MCF 10A (cell line): ENCODE measurements at regions not wholly inside any gene's neighbourhood (a gene's known extent, or its start where the extent isn't known, plus 50 kb on each side); places are given as distances from the start of the nearest gene placed in this dataset.

Source experiments
- BruUV-seq: library from RNA; stranded (reverse); fragments of 400-500 nt; replicated peaks from 2 replicates; lab custom pipeline; 2021; lab: Mats Ljungman, UMichigan
- CTCF ChIA-PET: fragments of 300-600 bp; sonication (Branson Sonifier 250); formaldehyde crosslinking; extraction: SDS; loops from one replicate; lab custom pipeline; 2021; ENCODE audit warnings: antibody characterized with exemption, inconsistent platforms; lab: Yijun Ruan, JAX
- POLR2A ChIA-PET: fragments of 300-600, 350-650 bp; sonication (Branson Sonifier 250); formaldehyde crosslinking; extraction: SDS; loops from one replicate; lab custom pipeline; 2020; ENCODE audit warnings: antibody characterized with exemption, inconsistent platforms; lab: Yijun Ruan, JAX
- DNase-seq: peaks from one replicate; pipeline ENCODE4 v3.0.0-alpha.2; 2018; ENCODE audit not compliant: unreplicated experiment
- H3K27ac Mint-ChIP-seq: one replicate; pipeline ENCODE4 v1.8.0; 2022; ENCODE audit warnings: mild to moderate bottlenecking, low read depth, mixed read lengths; ENCODE audit not compliant: unreplicated experiment
- H3K27me3 Mint-ChIP-seq: one replicate; pipeline ENCODE4 v1.8.0; 2022; ENCODE audit warnings: mixed read lengths; ENCODE audit not compliant: insufficient read depth, unreplicated experiment
- H3K36me3 Mint-ChIP-seq: one replicate; pipeline ENCODE4 v1.8.0; 2022; ENCODE audit warnings: mild to moderate bottlenecking, moderate library complexity, mixed read lengths; ENCODE audit not compliant: insufficient read depth, unreplicated experiment
- H3K4me1 Mint-ChIP-seq: one replicate; pipeline ENCODE4 v1.8.0; 2022; ENCODE audit warnings: mixed read lengths; ENCODE audit not compliant: insufficient read depth, unreplicated experiment
- H3K4me3 Mint-ChIP-seq: one replicate; pipeline ENCODE4 v1.8.0; 2022; ENCODE audit warnings: mild to moderate bottlenecking, moderate library complexity, mixed read lengths; ENCODE audit not compliant: unreplicated experiment
- H3K9me3 Mint-ChIP-seq: one replicate; pipeline ENCODE4 v1.8.0; 2022; ENCODE audit warnings: mixed read lengths; ENCODE audit not compliant: unreplicated experiment
- CTCF ChIP-seq: fragments of 200-600 bp; IDR thresholded peaks from one replicate; pipeline ENCODE4 v1.8.0; 2022; ENCODE audit warnings: antibody characterized with exemption, mild to moderate bottlenecking; ENCODE audit not compliant: unreplicated experiment
- intact Hi-C: fragments of 100-400 bp; cut with micrococcal nuclease; formaldehyde crosslinking; loops from 2 replicates; pipeline ENCODE4 v1.14.1; 2022

GRCh38 chrX:104427073-104427472, 138.9 kb upstream of the IL1RAPL2 start:
- Mint-ChIP-seq H3K36me3 (no peaks in the 10 kb centered on the region), H3K27me3 (peaks cover 65% of the 10 kb centered on the region), H3K4me3 (no peak overlapping the region), H3K27ac (no peak overlapping the region), H3K4me1 (peaks cover 6% of the 10 kb centered on the region), H3K9me3 (no peaks in the 10 kb centered on the region)
- BruUV-seq = no TSS peak
- no peak for DNase-seq
- CTCF ChIA-PET = no interaction called here
- intact Hi-C loops = no loop called here
- POLR2A ChIA-PET = interaction anchor here (0.5 kb wide), 1 partner anchor 105 kb away, joined by 3 read pairs; no protein-coding TSS in a partner anchor
- no peak for TF ChIP-seq CTCF

DNA sequence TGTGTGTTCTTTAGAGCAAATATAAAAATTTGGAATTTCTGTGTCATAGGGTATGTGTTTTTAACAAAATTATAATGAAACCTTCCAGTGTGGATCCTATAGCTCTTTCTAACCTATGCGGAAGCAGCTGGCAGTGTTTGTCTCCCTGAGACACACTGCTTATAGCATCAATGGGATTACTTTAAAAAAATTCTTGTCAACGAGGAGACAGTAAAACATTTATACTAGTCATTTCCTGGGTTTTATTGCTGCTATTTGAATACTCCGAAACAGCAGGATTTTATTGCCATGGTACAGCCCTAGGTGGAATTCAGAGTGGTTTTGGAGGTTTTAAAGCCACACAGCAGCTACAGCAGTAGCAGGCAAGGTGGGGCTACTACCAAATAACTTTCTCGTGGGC, 145.1 kb upstream of the IL1RAPL2 start:
- Mint-ChIP-seq H3K27me3 (peaks cover 30% of the 10 kb centered on the region), H3K9me3 (peaks cover 3% of the 10 kb centered on the region), H3K4me1 (no peaks in the 10 kb centered on the region), H3K4me3 (no peak overlapping the region), H3K36me3 (no peaks in the 10 kb centered on the region), H3K27ac (no peak overlapping the region)
- no peak for DNase-seq
- TF ChIP-seq CTCF = no peak
- intact Hi-C loops = no loop called here
- ChIA-PET POLR2A (interaction anchor here (0.6 kb wide), 1 partner anchor 205 kb away, joined by 3 read pairs; no protein-coding TSS in a partner anchor), CTCF (no interaction called here)
- BruUV-seq = no TSS peak

GRCh38 chrX:104419926-104420325, 146.1 kb upstream of the IL1RAPL2 start:
- intact Hi-C loops = no loop called here
- H3K4me1 Mint-ChIP-seq = no peaks in the 10 kb centered on the region
- peaks cover 7% of the 10 kb centered on the region for H3K9me3 Mint-ChIP-seq
- POLR2A ChIA-PET = interaction anchor here (0.7 kb wide), 1 partner anchor 18 kb away, joined by 3 read pairs; no protein-coding TSS in a partner anchor
- CTCF ChIA-PET = no interaction called here
- no peaks in the 10 kb centered on the region for H3K36me3 Mint-ChIP-seq
- H3K27ac Mint-ChIP-seq = no peak overlapping the region
- no peak for DNase-seq
- no peak overlapping the region for H3K4me3 Mint-ChIP-seq
- BruUV-seq = no TSS peak
- TF ChIP-seq CTCF = no peak
- peaks cover 20% of the 10 kb centered on the region for H3K27me3 Mint-ChIP-seq

DNA sequence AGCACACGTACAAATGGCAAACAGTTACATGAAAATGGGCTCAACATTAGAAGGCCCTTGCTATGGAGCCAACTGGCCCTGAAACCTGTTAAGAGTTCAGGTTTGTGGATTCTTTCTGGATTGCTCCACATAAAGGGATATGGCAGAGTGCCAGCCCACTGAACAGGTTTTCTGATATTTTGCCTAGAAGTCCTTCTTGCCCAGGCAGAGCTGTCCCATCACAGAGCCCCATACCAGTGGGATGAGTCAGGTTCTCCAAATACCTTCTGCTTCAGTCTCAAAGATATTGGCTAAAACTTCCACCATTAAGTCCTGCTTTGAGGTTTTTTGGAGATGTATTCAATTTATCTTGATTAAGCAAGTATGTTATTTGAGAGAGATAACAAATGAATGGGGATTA, 146.8 kb upstream of the IL1RAPL2 start:
- Mint-ChIP-seq H3K4me3 (no peak overlapping the region), H3K36me3 (no peaks in the 10 kb centered on the region), H3K9me3 (peaks cover 7% of the 10 kb centered on the region), H3K27me3 (peaks cover 13% of the 10 kb centered on the region), H3K4me1 (no peaks in the 10 kb centered on the region), H3K27ac (no peak overlapping the region)
- ChIA-PET POLR2A (interaction anchor here (1.3 kb wide), 1 partner anchor 9 kb away, joined by 5 read pairs; no protein-coding TSS in a partner anchor), CTCF (no interaction called here)
- peak; percentile 76 for DNase-seq
- TF ChIP-seq CTCF = no peak
- no TSS peak for BruUV-seq
- intact Hi-C loops = no loop called here
